NB4 (cell line): ENCODE measurements at regions not wholly inside any gene's neighbourhood (a gene's known extent, or its start where the extent isn't known, plus 50 kb on each side); places are given as distances from the start of the nearest gene placed in this dataset.

ENCODE experiments used
- POLR2A ChIP-seq: IDR thresholded peaks from 2 replicates; pipeline ENCODE4 v1.6.1; 2011; ENCODE audit warnings: mild to moderate bottlenecking; ENCODE audit not compliant: insufficient read length; ENCODE audit errors: extremely low read depth
- TF ChIP-seq, protein P1 (sequence below): IDR thresholded peaks from one replicate; pipeline ENCODE4 v1.5.1; 2012; ENCODE audit warnings: low read depth, low read length
- TF ChIP-seq, protein P2 (sequence below): IDR thresholded peaks from 2 replicates; pipeline ENCODE4 v1.6.1; 2011; ENCODE audit warnings: low read depth, low read length

DNA sequence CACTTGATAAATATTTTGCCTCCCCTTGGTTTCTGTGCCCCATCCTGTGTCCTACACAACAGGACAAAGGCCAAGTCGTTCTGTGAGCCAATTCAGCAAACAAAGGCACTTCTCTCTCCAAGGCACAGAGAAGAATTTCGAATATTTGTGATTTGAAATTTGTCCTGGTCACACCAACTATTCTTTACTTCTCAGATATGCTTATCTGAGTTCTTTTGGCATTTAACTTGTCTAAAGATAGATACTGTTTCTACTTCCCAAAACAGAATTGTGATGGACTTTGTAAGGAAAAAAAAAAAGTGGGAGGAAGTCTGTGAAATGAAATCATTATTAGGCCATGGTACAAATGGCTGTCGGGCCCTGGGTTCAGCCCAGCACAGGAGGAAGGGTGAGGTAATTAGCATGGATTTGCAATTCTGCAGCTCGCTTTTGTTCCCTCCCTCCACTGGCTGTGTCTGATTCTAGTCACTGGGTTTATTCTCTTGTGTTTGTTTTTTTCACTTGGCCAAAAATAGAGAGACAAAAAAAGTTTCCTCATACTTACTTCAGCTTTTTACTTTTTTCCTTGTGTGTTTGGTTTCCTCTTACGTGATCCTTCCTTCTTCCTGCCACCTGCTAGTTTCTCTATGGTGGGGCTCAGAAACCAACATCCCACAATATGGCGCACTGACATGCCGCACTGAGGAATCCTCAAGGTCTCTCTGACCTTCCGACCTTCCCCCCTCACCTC is 108.2 kb upstream of the MKLN1 start:
- TF ChIP-seq POLR2A = no peak
- TF ChIP-seq, protein P1, sequence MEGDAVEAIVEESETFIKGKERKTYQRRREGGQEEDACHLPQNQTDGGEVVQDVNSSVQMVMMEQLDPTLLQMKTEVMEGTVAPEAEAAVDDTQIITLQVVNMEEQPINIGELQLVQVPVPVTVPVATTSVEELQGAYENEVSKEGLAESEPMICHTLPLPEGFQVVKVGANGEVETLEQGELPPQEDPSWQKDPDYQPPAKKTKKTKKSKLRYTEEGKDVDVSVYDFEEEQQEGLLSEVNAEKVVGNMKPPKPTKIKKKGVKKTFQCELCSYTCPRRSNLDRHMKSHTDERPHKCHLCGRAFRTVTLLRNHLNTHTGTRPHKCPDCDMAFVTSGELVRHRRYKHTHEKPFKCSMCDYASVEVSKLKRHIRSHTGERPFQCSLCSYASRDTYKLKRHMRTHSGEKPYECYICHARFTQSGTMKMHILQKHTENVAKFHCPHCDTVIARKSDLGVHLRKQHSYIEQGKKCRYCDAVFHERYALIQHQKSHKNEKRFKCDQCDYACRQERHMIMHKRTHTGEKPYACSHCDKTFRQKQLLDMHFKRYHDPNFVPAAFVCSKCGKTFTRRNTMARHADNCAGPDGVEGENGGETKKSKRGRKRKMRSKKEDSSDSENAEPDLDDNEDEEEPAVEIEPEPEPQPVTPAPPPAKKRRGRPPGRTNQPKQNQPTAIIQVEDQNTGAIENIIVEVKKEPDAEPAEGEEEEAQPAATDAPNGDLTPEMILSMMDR = no peak
- TF ChIP-seq, protein P2, sequence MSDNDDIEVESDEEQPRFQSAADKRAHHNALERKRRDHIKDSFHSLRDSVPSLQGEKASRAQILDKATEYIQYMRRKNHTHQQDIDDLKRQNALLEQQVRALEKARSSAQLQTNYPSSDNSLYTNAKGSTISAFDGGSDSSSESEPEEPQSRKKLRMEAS = no peak
